SJCRH30 (cell line): ENCODE measurements at regions not wholly inside any gene's neighbourhood (a gene's known extent, or its start where the extent isn't known, plus 50 kb on each side); places are given as distances from the start of the nearest gene placed in this dataset.

Experiments used
- DNase-seq, 2 experiments: peaks; one replicate each; pipeline ENCODE4 v3.0.0-alpha.2; 2015 to 2020
- H3K27ac ChIP-seq: fragments of 250-450 bp; sonication (Bioruptor Pico); 2 replicates; pipeline ENCODE4 v1.5.1; 2020; ENCODE audit warnings: mild to moderate bottlenecking, moderate library complexity
- H3K27me3 ChIP-seq: fragments of 250-450 bp; sonication (Bioruptor Pico); 2 replicates; pipeline ENCODE4 v1.5.1; 2020; ENCODE audit warnings: mild to moderate bottlenecking, moderate library complexity
- H3K36me3 ChIP-seq: fragments of 250-450 bp; sonication (Bioruptor Pico); 2 replicates; pipeline ENCODE4 v1.5.1; 2020; ENCODE audit warnings: mild to moderate bottlenecking, moderate library complexity
- H3K4me1 ChIP-seq: fragments of 250-450 bp; sonication (Bioruptor Pico); 2 replicates; pipeline ENCODE4 v1.5.1; 2020; ENCODE audit warnings: mild to moderate bottlenecking, moderate library complexity
- H3K4me3 ChIP-seq: fragments of 250-450 bp; sonication (Bioruptor Pico); 2 replicates; pipeline ENCODE4 v1.5.1; 2020; ENCODE audit warnings: mild to moderate bottlenecking, moderate library complexity
- H3K9me3 ChIP-seq: fragments of 250-450 bp; sonication (Bioruptor Pico); replicated peaks from 2 replicates; pipeline ENCODE4 v1.5.1; 2020; ENCODE audit warnings: mild to moderate bottlenecking, moderate library complexity

- Histone ChIP-seq H3K36me3 (no peaks in the 10 kb centered on the region), H3K27me3 (no peaks in the 10 kb centered on the region), H3K4me3 (no peak overlapping the region), H3K27ac (no peak overlapping the region), H3K4me1 (no peaks in the 10 kb centered on the region), H3K9me3 (no peaks in the 10 kb centered on the region)
- DNase-seq, result no peak
Observed at GRCh38 chrX:145553702-145554101, 263.9 kb upstream of the SLITRK2 start.

GRCh38 chrX:145563159-145563558 lies 254.5 kb upstream of the SLITRK2 start:
- Histone ChIP-seq H3K4me3 (no peak overlapping the region), H3K9me3 (no peaks in the 10 kb centered on the region), H3K36me3 (no peaks in the 10 kb centered on the region), H3K27ac (no peak overlapping the region), H3K4me1 (no peaks in the 10 kb centered on the region), H3K27me3 (no peaks in the 10 kb centered on the region)
- no peak for DNase-seq

- no peaks in the 10 kb centered on the region for H3K36me3 ChIP-seq
- DNase-seq, result no peak
- H3K4me1 ChIP-seq, result no peaks in the 10 kb centered on the region
- no peaks in the 10 kb centered on the region for H3K9me3 ChIP-seq
- no peak overlapping the region for H3K4me3 ChIP-seq
- H3K27me3 ChIP-seq, result no peaks in the 10 kb centered on the region
- H3K27ac ChIP-seq, result no peak overlapping the region
Observed at GRCh38 chrX:145609951-145610511, 207.6 kb upstream of the SLITRK2 start.

- no peak for DNase-seq
- no peaks in the 10 kb centered on the region for H3K9me3 ChIP-seq
- H3K4me1 ChIP-seq, result no peaks in the 10 kb centered on the region
- H3K27me3 ChIP-seq, result no peaks in the 10 kb centered on the region
- H3K36me3 ChIP-seq, result no peaks in the 10 kb centered on the region
- no peak overlapping the region for H3K27ac ChIP-seq
- H3K4me3 ChIP-seq, result no peak overlapping the region
Observed at GRCh38 chrX:145613894-145614293, 203.7 kb upstream of the SLITRK2 start.

DNA sequence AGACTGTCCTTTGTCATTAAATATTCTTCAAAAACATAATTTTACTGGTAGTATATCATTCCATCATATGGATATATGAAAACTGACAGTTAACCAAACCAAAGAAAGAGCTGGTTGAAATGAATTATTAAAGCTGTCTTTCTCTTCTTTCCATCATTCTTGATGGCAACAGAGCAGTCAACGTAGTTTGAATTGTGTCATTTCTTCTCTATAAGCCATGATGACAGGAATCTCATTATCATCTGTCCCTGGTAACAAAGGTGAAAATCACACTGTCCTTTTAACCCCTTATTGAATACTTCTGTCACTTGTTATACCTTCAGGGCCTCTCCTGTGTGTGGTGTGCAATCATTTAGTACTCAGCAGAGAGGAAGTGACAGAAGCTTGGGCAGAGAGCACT lies 197.0 kb upstream of the SLITRK2 start:
- Histone ChIP-seq H3K36me3 (no peaks in the 10 kb centered on the region), H3K27ac (no peak overlapping the region), H3K9me3 (no peaks in the 10 kb centered on the region), H3K27me3 (no peaks in the 10 kb centered on the region), H3K4me3 (no peak overlapping the region), H3K4me1 (no peaks in the 10 kb centered on the region)
- no peak for DNase-seq

- Histone ChIP-seq H3K27ac (no peak overlapping the region), H3K36me3 (no peaks in the 10 kb centered on the region), H3K4me1 (no peaks in the 10 kb centered on the region), H3K4me3 (no peak overlapping the region), H3K27me3 (no peaks in the 10 kb centered on the region), H3K9me3 (no peaks in the 10 kb centered on the region)
- no peak for DNase-seq
Observed at GRCh38 chrX:145623453-145623852, 194.2 kb upstream of the SLITRK2 start.

DNA sequence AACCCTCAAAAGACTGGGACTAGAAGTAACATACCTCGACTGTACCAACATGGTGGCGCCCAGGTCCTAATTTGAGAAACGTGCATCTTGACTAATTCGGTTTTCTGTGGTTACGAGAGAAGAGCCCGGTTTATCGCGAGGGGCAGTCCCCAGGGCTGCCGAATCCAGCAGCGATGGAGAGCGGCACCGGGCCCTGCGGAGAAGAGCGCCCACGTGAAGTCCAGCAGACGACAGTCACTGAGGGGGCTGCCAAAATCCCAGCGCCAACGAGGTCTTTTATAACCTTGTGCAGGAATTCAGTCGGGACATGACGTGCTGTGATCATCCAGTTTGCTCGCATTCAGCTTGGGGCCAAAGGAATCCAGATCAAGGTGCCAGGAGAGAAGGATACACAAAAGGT lies 187.5 kb upstream of the SLITRK2 start:
- no peaks in the 10 kb centered on the region for H3K36me3 ChIP-seq
- no peak overlapping the region for H3K27ac ChIP-seq
- no peaks in the 10 kb centered on the region for H3K9me3 ChIP-seq
- no peaks in the 10 kb centered on the region for H3K4me1 ChIP-seq
- H3K4me3 ChIP-seq, result no peak overlapping the region
- DNase-seq, result no peak
- H3K27me3 ChIP-seq, result no peaks in the 10 kb centered on the region

DNA sequence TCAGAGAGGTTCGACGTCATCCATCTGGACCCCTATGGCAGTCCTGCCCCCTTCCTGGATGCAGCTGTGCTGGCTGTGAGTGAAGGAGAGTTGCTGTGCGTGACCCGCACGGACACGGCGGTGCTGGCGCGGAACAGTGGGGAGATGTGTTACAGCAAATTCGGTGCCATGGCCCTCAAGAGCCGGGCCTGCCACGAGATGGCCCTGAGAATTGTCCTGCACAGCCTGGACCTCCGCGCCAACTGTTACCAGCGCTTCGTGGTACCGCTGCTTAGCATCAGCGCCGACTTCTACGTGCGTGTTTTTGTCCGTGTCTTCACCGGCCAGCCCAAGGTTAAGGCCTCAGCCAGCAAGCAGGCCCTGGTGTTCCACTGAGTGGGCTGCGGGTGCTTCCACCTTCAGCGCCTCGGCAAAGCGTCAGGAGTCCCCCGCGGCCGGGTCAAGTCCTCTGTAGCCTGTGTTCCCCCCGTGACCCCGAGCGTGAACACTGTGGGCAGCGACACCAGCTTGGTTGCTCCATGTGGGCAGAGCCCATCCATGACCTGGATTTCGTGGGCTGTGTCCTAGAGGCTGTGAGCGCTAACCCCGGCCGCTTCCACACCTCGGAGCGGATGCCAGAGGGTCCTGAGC lies 186.7 kb upstream of the SLITRK2 start:
- H3K27me3 ChIP-seq, result no peaks in the 10 kb centered on the region
- H3K4me3 ChIP-seq, result no peak overlapping the region
- no peaks in the 10 kb centered on the region for H3K36me3 ChIP-seq
- H3K27ac ChIP-seq, result no peak overlapping the region
- no peaks in the 10 kb centered on the region for H3K4me1 ChIP-seq
- no peaks in the 10 kb centered on the region for H3K9me3 ChIP-seq
- DNase-seq, result no peak

GRCh38 chrX:145631461-145631951 lies 186.1 kb upstream of the SLITRK2 start:
- H3K36me3 ChIP-seq, result no peaks in the 10 kb centered on the region
- no peaks in the 10 kb centered on the region for H3K9me3 ChIP-seq
- no peak for DNase-seq
- no peak overlapping the region for H3K4me3 ChIP-seq
- H3K27ac ChIP-seq, result no peak overlapping the region
- H3K4me1 ChIP-seq, result no peaks in the 10 kb centered on the region
- no peaks in the 10 kb centered on the region for H3K27me3 ChIP-seq

- no peak for DNase-seq
- H3K27me3 ChIP-seq, result no peaks in the 10 kb centered on the region
Observed at GRCh38 chrX:145654486-145654885, 163.1 kb upstream of the SLITRK2 start.

GRCh38 chrX:145673841-145674240 lies 143.8 kb upstream of the SLITRK2 start:
- H3K4me3 ChIP-seq, result no peak overlapping the region
- no peaks in the 10 kb centered on the region for H3K9me3 ChIP-seq
- H3K27ac ChIP-seq, result no peak overlapping the region
- no peaks in the 10 kb centered on the region for H3K4me1 ChIP-seq
- no peaks in the 10 kb centered on the region for H3K36me3 ChIP-seq
- no peaks in the 10 kb centered on the region for H3K27me3 ChIP-seq
- no peak for DNase-seq

More at GRCh38 chrX:145654486-145654885, 163.1 kb upstream of the SLITRK2 start:
- Histone ChIP-seq H3K27ac (no peak overlapping the region), H3K9me3 (no peaks in the 10 kb centered on the region), H3K4me3 (no peak overlapping the region), H3K4me1 (no peaks in the 10 kb centered on the region), H3K36me3 (no peaks in the 10 kb centered on the region)

- no peak for DNase-seq
- H3K4me3 ChIP-seq, result no peak overlapping the region
- no peaks in the 10 kb centered on the region for H3K4me1 ChIP-seq
- no peaks in the 10 kb centered on the region for H3K9me3 ChIP-seq
- no peaks in the 10 kb centered on the region for H3K36me3 ChIP-seq
- no peaks in the 10 kb centered on the region for H3K27me3 ChIP-seq
- no peak overlapping the region for H3K27ac ChIP-seq
Observed at GRCh38 chrX:145677109-145677817, 140.4 kb upstream of the SLITRK2 start.

DNA sequence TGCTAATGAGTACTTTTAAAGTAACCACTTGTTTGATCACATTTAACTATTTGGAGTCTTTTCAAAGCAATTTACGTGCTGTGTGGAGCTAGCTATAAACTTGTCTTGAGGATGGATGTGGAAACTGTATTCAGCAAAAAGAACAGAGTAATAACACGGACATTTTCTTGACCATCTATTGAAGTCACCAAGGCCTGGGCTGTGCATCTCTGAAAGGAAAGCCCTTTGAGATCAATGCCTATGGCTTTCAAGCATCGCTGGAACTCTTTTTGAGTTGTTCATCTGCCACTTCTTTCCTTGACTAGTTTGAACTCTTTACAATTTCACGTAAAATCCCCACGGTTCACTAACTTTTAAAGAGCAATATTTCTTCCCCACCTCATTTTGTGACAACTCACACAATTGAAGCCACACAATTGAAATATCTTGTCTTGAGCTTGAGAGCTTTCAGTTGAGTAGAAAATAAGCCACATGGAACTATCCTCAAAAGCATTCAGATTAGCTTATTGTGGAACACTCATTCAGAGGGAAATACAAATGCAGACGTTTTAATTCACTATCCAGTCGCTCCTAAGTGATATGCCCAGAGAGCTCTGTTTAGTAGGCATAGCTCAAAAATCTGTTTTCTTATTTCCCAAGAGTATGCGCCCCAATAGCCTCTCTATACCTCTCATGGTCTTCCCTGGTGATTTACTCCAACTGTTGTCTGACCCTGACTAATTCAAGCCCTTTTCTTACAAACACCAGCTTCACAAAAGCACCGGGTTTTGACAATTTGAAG lies 134.9 kb upstream of the SLITRK2 start:
- Histone ChIP-seq H3K27me3 (no peaks in the 10 kb centered on the region), H3K4me3 (no peak overlapping the region), H3K36me3 (no peaks in the 10 kb centered on the region), H3K9me3 (no peaks in the 10 kb centered on the region), H3K27ac (no peak overlapping the region), H3K4me1 (no peaks in the 10 kb centered on the region)
- no peak for DNase-seq

- no peaks in the 10 kb centered on the region for H3K36me3 ChIP-seq
- no peaks in the 10 kb centered on the region for H3K9me3 ChIP-seq
- H3K27me3 ChIP-seq, result no peaks in the 10 kb centered on the region
- H3K27ac ChIP-seq, result no peak overlapping the region
- H3K4me1 ChIP-seq, result no peaks in the 10 kb centered on the region
- DNase-seq, result no peak
- H3K4me3 ChIP-seq, result no peak overlapping the region
Observed at GRCh38 chrX:145687146-145687545, 130.5 kb upstream of the SLITRK2 start.

- H3K9me3 ChIP-seq, result no peaks in the 10 kb centered on the region
- no peaks in the 10 kb centered on the region for H3K36me3 ChIP-seq
- DNase-seq, result no peak
- H3K4me3 ChIP-seq, result no peak overlapping the region
- H3K4me1 ChIP-seq, result no peaks in the 10 kb centered on the region
- no peak overlapping the region for H3K27ac ChIP-seq
- H3K27me3 ChIP-seq, result no peaks in the 10 kb centered on the region
Observed at GRCh38 chrX:145687707-145688106, 129.9 kb upstream of the SLITRK2 start.
